SKM-1 treated with dmso at 0.1 percent for 144 hours (cell line): ENCODE measurements at regions not wholly inside any gene's neighbourhood (a gene's known extent, or its start where the extent isn't known, plus 50 kb on each side); places are given as distances from the start of the nearest gene placed in this dataset.
"Not testable (repeated sequence)": the region's sequence is repeated elsewhere in the genome, so short reads cannot be mapped to it uniquely, and the experiment has no call there.

Experiments
- DNase-seq: peaks from one replicate; lab custom pipeline; 2025; ENCODE audit not compliant: unreplicated experiment; lab: John Stamatoyannopoulos, UW

- not testable (repeated sequence) for DNase-seq
These were observed 250.3 kb downstream of the FSIP2 start for GRCh38 chr2:185988907-185989306.

DNA sequence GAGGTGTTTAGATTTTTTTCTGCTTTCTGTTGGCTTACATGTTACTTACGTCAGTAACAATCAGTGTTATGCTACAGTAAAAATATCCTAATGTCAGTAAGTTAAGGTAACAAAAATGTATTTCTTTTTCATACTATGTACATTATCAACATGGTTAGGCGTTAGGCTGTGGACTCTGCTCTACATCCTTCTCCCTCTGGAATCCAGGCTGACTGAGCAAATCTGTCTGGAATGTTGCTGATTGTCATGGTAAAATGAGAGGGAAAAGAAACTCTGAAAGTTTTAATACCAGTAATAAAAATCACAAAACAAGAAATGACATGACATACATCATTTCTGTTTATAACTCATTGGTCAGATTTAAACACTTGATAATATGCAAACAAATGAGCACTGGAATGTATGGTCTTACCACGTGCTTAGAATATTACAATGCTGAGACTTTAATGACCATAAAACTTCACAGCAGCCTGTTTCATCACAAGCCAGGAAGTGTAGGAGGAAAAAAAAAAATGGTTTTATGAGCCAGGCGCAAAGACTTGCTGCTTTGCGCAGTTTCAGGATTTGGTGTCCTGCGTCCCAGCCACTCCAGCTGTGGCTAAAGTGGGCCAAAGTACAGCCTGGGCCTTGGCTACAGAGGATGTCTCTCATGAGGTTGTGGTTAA, 252.4 kb downstream of the FSIP2 start:
- DNase-seq = no peak

DNA sequence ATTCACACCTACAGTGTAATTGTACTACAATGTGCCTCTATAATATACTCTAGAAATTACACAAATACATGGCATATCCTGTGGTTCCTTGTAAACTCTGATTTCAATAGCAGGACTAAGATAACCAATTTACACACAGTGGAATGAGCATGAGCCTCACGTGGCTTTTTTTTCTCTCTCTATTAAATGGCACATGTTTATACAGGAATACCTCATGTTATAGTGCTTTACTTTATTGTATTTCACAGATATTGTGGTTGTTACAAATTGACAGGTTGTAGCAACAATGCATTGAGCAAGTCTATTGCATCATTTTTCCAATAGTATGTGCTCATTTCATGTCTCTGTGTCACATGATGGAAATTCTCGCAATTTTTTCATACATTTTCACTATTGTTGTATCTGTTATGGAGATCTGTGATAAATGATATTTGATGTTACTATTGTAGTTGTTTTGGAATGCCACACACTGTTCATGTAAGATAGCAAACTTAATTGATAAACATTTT, 260.0 kb downstream of the FSIP2 start:
- no peak for DNase-seq

DNA sequence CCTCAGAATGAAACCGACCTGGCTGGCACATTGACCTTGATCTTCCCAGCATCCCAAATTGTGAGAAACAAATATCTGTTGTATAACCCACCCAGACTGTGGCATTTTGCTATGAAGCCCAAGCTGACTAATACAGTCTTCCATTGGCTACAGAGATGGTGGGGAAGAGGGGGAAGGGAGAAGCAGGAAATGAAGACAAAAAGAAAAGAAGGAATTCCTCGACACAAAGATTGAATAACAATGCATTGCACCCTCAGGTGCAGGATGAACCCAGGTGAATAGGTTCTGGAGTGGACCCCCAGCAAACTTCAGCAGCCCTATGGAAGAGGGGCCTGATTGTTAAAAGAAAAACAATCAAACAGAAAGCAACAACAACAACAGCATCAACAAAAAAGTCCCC, 270.7 kb downstream of the FSIP2 start:
- DNase-seq = no peak

- DNase-seq = no peak
These were observed 278.7 kb downstream of the FSIP2 start for GRCh38 chr2:186017278-186017677.

DNA sequence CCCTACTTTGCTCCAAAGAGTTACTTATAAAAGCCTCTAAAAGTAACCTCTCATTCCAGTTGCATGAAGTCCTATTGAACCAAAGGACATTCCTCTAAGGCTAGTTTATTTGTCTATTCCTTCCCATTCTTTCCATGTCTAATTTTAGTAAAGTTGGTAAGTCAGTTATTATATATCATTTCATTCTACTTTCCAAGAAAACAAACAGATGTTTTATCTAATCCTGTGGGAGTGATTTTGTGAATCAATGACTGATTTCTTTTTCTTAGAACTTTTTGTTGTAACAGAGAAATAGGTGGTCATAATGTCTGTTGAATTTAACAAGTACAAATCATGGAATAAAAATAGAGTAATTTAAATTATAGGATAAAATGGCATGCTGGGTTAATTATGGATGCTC, 286.3 kb downstream of the FSIP2 start:
- no peak for DNase-seq

DNA sequence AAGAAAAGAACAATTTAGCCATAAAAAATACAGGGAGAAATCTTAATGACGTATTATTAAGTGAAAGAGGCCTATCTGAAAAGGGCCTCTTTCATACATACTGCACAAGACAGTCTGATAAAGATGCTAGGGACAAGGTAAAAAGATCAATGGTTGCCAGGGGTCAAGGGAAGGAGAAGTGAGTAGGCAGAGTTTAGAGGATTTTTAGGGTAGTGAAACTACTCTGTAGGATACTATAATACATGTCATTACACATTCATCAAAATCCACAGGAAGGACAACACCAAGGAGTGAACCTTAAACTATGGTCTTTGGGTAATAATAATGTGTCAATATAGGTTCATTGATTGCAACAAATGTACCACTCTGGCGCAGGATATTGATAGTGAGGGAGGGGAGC, 289.3 kb downstream of the FSIP2 start:
- DNase-seq = no peak

DNA sequence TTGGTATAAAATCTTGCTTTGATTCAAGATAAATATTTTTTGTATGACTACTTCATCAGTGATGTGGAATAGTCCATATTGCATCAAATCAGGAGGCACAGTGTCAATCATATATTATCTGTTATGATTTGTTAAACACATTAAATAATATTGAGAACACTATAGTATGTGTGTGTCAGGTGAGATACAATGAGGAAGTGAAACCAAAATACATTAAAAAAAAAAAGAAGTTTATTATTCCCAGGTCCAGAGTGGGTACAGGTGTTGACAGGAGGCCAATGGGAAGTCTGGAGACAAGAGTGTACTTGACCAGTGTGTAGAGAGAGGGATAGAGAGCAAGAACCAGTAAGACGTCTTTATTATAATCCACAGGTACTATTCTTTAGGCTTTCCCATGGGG, 292.6 kb downstream of the FSIP2 start:
- no peak for DNase-seq

DNA sequence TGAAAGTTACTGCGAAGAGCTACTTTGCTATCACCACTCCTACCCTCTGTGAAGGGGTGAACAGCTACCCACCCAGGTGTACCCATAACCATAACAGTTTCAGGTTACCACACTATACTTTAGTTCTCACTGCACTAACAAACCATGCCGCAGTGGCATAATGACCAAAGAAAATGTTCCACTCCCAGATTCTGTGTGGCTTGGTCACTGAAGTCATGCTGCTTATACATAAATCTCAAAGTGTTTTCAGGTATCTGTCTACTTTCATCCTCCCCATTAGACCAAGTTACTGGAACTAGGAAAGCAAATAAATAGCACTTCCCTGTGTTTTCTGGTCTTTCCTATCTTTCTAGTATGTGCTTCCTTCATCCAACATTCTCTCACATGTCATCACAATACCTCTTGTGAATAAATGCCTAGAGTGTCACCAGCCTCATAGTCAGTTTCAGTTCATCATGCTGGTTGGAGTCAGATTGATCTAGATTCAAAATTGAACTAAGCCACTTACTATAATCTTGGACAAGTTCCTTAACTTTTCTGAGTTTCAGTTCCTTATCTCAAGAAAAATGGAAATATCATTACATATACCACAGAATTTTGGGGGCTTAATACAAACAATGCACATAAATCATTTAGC, 293.6 kb downstream of the FSIP2 start:
- DNase-seq = no peak

DNA sequence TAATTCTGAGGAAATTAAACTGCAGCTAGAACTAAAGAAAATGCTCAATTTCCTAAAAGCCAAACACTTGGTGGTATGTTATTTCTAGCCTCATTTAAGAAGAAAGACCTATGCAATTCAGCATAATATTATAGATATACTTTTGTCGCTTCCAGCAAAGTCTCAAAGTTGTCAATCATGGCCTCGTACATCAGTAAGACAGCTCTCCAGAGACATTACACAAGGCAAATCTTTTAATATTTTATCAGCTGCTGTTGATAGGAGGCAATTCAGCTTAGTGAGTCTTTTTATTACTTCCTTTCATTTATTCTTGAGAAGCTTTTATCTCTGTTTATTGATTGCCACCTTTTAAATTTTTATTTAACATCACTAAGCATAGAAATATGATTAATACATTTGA, 294.3 kb downstream of the FSIP2 start:
- DNase-seq = no peak

DNA sequence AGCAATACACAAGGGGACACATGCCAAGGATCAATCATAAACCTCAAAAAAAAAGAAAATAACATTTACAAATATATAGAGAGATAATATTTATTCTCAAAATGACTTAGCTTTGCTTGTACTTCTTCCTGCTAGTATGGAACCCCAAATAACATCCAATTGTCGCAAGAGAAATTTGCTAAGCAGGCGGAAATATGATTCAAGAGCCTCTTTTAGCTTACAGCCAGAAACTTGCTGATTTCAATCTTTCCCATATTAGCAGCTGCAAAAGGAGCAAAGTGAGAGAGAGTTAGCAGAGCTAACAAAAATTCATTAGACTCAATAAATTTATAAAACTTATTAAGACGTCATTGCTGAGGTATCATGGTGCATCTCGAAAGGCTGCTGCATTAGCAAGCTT, 294.9 kb downstream of the FSIP2 start:
- DNase-seq = no peak

DNA sequence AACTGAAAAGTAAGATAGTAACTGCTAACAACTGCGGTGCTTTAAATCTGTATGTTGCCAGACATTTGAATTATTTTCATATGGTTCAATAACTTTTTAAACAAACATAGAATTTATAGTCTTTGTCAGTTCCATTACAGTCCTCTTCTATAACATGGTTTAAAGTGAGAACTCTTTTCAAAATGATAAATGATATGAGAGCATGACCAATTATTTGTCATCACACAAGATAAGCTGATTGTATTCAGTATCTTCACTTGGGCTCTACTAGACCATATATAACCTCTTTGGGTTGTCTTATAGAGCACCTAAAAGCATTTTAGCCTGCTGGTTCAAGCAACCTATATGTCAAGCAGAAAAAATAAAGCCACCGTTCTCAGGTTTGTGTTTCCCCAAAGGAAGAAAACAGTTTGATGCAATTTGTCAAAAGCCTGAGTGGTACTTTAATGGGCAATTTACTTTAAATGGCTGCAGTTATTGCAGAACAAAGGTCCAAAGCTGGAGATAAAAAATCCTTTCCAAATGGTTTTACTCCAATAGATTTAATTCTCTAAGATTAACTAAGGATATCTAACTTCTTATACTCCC, 298.4 kb downstream of the FSIP2 start:
- DNase-seq = no peak

DNA sequence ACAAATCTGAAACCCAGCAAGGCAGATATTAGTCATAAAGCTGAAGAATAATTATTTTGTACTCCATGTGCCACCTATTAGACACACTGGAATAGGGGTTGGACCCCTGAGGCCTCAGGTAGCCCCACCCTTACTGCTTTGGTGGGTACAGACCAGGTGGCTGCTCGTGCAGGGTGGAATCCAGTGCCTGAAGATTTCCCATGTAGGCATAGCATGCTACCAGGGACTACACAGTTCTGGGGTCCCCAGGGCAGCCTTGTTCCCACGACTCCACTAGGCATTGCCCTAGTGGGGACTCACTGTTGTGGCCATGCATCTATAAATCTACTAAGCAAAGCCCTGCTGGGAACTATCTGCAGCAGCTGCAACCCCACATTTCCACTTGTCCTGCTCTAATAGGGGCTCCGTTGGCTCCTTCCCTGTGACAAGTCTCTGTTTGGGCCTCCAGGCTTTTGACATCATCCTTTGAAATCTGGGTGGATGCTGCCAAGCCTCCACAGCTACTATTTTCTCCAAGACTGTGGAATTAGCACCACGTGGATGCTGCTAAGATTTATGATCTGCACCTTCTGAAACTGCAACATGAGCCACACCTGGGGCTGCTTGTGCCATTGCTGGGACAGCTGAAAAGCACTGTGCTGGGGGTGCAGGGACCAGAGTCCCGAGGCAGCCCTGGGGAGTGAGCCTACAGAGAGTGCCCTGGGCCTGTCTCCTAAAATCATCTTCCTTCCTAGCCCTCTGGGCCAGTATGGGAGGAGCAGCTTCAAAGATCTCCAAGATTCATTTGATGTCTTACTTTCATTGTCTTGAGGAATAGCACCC, 303.8 kb downstream of the FSIP2 start:
- no peak for DNase-seq

DNA sequence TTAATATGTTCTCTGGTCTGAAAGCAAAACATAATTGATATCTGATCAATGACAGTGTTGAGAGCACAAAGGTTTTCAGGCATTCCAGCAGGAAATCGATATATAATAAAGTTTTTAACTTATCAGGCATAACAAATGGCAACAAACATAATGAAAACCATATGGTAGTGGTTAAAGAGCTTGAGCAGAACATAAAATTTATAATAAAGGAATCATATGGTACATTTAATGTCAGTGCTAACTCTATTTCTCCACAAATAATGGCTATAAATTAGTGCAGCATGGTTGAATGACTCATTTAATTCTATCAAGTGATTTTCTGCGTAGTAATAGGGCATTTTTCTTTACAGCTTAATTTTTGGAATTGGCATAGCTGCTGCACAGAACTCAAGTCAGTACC, 306.2 kb downstream of the FSIP2 start:
- DNase-seq = no peak

DNA sequence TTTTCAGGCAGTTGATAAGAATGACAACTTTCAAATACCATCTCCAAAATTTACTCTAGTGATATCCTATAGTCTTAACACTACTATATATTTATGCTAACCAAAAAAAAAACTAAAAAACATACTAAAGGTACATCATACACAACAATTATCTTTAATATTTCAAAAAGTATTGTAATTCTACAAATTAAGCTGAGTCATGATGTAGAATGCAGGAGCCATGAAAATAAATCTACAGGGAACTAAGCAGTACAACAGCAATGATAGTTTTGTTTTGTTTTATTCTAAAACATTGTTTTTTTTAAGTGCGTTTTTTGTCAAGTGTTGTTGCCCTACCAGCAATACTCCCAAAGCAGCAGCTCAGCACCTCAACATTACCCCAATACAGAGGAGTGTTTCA, 314.3 kb downstream of the FSIP2 start:
- DNase-seq = no peak

- no peak for DNase-seq
These were observed 320.0 kb downstream of the FSIP2 start for GRCh38 chr2:186058614-186059013.

GRCh38 chr2:186059096-186059495, 320.5 kb downstream of the FSIP2 start:
- no peak for DNase-seq

DNA sequence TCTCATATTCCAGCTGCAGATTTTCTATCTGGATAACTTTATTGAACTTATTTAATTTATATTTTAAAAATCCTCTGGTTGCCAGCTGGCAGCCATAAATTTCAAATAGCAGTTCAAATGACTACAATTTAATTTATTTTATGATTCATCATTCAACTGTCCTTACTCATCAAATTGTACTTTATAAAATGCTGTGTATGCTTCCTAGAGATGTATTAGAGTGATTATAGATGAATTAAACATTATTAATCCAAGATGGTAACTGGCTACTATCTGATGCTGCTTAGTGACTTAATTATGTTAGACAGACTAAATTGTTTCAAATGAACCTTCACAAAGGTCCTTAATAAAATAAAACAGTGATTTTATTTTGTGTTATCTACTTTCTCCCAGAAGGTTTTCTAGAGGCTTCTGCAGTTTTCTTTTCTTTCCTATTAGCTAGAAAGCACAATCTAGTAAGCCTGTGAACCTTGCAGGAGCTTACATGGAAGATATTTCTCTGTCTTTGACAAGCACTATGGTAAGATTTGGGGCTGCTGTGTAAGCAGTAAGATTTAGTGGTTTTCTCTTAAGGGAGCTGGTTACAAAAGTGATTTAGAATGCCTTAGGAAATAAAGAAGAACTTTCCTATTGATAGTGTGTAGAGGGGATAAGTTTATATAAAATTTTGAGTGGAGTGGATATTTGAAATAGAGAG, 322.3 kb downstream of the FSIP2 start:
- no peak for DNase-seq

GRCh38 chr2:186064507-186064906, 325.9 kb downstream of the FSIP2 start:
- DNase-seq = no peak

DNA sequence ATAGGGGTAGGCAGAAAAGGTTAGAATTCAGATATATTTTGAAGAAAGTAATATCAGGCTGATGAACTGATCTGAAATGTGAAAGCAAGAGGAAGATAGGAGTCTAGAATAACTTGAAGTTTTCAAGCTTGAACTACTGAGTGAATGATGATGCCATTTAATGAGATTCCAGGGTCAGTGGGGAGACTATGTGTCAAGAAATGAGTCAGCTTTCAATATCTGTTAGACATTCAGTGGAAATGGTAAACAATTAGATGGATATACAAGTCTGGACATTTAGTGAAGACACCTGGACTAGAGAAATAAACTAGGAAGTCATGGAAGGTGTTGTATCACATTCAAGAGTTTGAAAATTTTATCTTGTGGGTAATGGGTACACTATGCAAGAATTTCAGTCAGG, 326.9 kb downstream of the FSIP2 start:
- no peak for DNase-seq
